ENCODE measurements at regions not wholly inside any gene's neighbourhood (a gene's known extent, or its start where the extent isn't known, plus 50 kb on each side); places are given as distances from the start of the nearest gene placed in this dataset.

- Mint-ChIP-seq H3K36me3 (ENCODE audit: low read depth) (no peaks in the 10 kb centered on the region), H3K9me3 (no peaks in the 10 kb centered on the region), H3K4me3 (no peak overlapping the region), H3K27ac (no peak overlapping the region), H3K27me3 (ENCODE audit: insufficient read depth, low read depth, poor library complexity) (no peaks in the 10 kb centered on the region), H3K4me1 (peaks cover 3% of the 10 kb centered on the region; the same call in 1 of the 3 replicates)
- ATAC-seq (no peak), DNase-seq (ENCODE audit: low spot score) (no peak)
- Histone ChIP-seq H3K9me2 (ENCODE audit: insufficient read depth) (no peaks in the 10 kb centered on the region; the same call in 1 of the 2 replicates), H3K4me1 (ENCODE audit: insufficient read depth) (no peaks in the 10 kb centered on the region), H3K27me3 (ENCODE audit: insufficient read depth) (no peaks in the 10 kb centered on the region), H3K4me3 (no peak overlapping the region), H4K20me1 (replicated peaks; ENCODE audit: insufficient read depth) (no peaks in the 10 kb centered on the region), H3K27ac (ENCODE audit: low read depth) (no peak overlapping the region), H3K4me2 (no peak overlapping the region), H3K36me3 (ENCODE audit: insufficient read depth) (no peaks in the 10 kb centered on the region), H3F3A (replicated peaks; ENCODE audit: low read depth) (no peaks in the 10 kb centered on the region), H3K79me2 (replicated peaks; ENCODE audit: insufficient read depth) (no peaks in the 10 kb centered on the region), H2AFZ (no peak overlapping the region)
- TF ChIP-seq, protein P1, sequence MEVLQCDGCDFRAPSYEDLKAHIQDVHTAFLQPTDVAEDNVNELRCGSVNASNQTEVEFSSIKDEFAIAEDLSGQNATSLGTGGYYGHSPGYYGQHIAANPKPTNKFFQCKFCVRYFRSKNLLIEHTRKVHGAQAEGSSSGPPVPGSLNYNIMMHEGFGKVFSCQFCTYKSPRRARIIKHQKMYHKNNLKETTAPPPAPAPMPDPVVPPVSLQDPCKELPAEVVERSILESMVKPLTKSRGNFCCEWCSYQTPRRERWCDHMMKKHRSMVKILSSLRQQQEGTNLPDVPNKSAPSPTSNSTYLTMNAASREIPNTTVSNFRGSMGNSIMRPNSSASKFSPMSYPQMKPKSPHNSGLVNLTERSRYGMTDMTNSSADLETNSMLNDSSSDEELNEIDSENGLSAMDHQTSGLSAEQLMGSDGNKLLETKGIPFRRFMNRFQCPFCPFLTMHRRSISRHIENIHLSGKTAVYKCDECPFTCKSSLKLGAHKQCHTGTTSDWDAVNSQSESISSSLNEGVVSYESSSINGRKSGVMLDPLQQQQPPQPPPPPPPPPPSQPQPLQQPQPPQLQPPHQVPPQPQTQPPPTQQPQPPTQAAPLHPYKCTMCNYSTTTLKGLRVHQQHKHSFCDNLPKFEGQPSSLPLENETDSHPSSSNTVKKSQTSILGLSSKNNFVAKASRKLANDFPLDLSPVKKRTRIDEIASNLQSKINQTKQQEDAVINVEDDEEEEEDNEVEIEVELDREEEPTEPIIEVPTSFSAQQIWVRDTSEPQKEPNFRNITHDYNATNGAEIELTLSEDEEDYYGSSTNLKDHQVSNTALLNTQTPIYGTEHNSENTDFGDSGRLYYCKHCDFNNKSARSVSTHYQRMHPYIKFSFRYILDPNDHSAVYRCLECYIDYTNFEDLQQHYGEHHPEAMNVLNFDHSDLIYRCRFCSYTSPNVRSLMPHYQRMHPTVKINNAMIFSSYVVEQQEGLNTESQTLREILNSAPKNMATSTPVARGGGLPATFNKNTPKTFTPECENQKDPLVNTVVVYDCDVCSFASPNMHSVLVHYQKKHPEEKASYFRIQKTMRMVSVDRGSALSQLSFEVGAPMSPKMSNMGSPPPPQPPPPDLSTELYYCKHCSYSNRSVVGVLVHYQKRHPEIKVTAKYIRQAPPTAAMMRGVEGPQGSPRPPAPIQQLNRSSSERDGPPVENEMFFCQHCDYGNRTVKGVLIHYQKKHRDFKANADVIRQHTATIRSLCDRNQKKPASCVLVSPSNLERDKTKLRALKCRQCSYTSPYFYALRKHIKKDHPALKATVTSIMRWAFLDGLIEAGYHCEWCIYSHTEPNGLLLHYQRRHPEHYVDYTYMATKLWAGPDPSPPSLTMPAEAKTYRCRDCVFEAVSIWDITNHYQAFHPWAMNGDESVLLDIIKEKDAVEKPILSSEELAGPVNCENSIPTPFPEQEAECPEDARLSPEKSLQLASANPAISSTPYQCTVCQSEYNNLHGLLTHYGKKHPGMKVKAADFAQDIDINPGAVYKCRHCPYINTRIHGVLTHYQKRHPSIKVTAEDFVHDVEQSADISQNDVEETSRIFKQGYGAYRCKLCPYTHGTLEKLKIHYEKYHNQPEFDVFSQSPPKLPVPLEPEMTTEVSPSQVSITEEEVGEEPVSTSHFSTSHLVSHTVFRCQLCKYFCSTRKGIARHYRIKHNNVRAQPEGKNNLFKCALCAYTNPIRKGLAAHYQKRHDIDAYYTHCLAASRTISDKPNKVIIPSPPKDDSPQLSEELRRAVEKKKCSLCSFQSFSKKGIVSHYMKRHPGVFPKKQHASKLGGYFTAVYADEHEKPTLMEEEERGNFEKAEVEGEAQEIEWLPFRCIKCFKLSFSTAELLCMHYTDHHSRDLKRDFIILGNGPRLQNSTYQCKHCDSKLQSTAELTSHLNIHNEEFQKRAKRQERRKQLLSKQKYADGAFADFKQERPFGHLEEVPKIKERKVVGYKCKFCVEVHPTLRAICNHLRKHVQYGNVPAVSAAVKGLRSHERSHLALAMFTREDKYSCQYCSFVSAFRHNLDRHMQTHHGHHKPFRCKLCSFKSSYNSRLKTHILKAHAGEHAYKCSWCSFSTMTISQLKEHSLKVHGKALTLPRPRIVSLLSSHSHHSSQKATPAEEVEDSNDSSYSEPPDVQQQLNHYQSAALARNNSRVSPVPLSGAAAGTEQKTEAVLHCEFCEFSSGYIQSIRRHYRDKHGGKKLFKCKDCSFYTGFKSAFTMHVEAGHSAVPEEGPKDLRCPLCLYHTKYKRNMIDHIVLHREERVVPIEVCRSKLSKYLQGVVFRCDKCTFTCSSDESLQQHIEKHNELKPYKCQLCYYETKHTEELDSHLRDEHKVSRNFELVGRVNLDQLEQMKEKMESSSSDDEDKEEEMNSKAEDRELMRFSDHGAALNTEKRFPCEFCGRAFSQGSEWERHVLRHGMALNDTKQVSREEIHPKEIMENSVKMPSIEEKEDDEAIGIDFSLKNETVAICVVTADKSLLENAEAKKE (CRISPR knock-in tag; IDR thresholded peaks at IDR 0.05): no peak
- no peak for TF ChIP-seq JUNB (IDR thresholded peaks at IDR 0.05; ENCODE audit: unreplicated experiment)
- no peak for TF ChIP-seq STAT1 (IDR thresholded peaks at IDR 0.05; ENCODE audit: unreplicated experiment)
Observed at GRCh38 chr4:138078751-138079520, 163.2 kb downstream of the SLC7A11 start.

GRCh38 chr4:138078253-138078652 lies 163.9 kb downstream of the SLC7A11 start:
- Histone ChIP-seq H3K36me3 (ENCODE audit: insufficient read depth) (no peaks in the 10 kb centered on the region), H3K4me3 (no peak overlapping the region), H3K9me2 (ENCODE audit: insufficient read depth) (no peaks in the 10 kb centered on the region; the same call in 1 of the 2 replicates), H2AFZ (no peak overlapping the region), H3K4me1 (ENCODE audit: insufficient read depth) (no peaks in the 10 kb centered on the region), H3K27me3 (ENCODE audit: insufficient read depth) (no peaks in the 10 kb centered on the region), H3K27ac (ENCODE audit: low read depth) (no peak overlapping the region), H3K4me2 (no peak overlapping the region), H3F3A (replicated peaks; ENCODE audit: low read depth) (no peaks in the 10 kb centered on the region), H3K79me2 (replicated peaks; ENCODE audit: insufficient read depth) (no peaks in the 10 kb centered on the region), H4K20me1 (replicated peaks; ENCODE audit: insufficient read depth) (no peaks in the 10 kb centered on the region)
- Mint-ChIP-seq H3K36me3 (ENCODE audit: low read depth) (no peaks in the 10 kb centered on the region), H3K27ac (no peak overlapping the region), H3K4me1 (peaks cover 3% of the 10 kb centered on the region; the same call in 1 of the 3 replicates), H3K9me3 (no peaks in the 10 kb centered on the region), H3K4me3 (no peak overlapping the region), H3K27me3 (ENCODE audit: insufficient read depth, low read depth, poor library complexity) (no peaks in the 10 kb centered on the region)
- DNase-seq (ENCODE audit: low spot score): no peak
- ATAC-seq: no peak
- no peak for TF ChIP-seq ETS1 (IDR thresholded peaks at IDR 0.05)
- no peak for TF ChIP-seq CREB1 (CRISPR knock-in tag; IDR thresholded peaks at IDR 0.05; ENCODE audit: low read depth)
- no peak for TF ChIP-seq NANOG (IDR thresholded peaks at IDR 0.05; ENCODE audit: borderline replicate concordance)
- TF ChIP-seq CTCF (conservative IDR thresholded peaks at IDR 0.05; ENCODE audit: low read depth in 2 of 2): no peak
